ENCODE measurements at regions not wholly inside any gene's neighbourhood (a gene's known extent, or its start where the extent isn't known, plus 50 kb on each side); places are given as distances from the start of the nearest gene placed in this dataset.

DNA sequence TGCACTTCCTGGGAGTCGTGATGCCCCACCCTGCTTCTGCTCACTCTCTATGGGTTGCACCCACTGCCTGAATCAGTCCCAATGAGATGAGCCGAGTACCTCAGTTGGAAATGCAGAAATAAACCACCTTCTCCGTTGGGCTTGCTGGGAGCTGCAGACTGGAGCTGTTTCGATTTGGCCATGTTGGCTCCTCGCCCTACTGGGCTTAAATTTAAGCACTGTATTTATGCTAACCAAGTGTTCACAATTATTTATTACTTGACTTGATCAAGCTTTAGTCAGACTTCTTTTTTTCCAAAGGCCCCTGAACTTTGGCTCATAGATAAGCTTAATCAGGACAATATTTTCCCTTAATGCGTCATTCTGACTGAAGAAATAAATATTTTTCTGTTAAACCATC lies 1072.4 kb upstream of the CDH9 start:
- Histone ChIP-seq H3K79me2 (ENCODE audit: control insufficient read depth in 1 of 2, insufficient read depth in 2 of 2, low read length in 2 of 2) (no peaks in the 10 kb centered on the region), H3K36me3 (ENCODE audit: control insufficient read depth in 2 of 4, insufficient read depth in 4 of 4, low read length in 3 of 4) (no peaks in the 10 kb centered on the region), H3K27ac (ENCODE audit: low read depth, low read length) (no peak overlapping the region), H3K4me2 (ENCODE audit: insufficient read depth in 1 of 2, low read depth in 2 of 2, low read length in 2 of 2) (no peak overlapping the region), H2BK12ac (ENCODE audit: low read depth, low read length) (no peak overlapping the region), H3K56ac (replicated peaks; ENCODE audit: insufficient read length, low read depth, low read length) (no peak overlapping the region), H3K27me3 (replicated peaks in 1 of 4; ENCODE audit: control insufficient read depth in 3 of 4, extremely low read depth in 1 of 4, insufficient read depth in 3 of 4, low read length in 3 of 4) (no peaks in the 10 kb centered on the region), H3K79me1 (ENCODE audit: low read depth, low read length) (no peaks in the 10 kb centered on the region), H2BK15ac (ENCODE audit: low read length) (no peak overlapping the region), H2BK120ac (replicated peaks; ENCODE audit: low read depth, low read length) (no peak overlapping the region), H2AFZ (ENCODE audit: low read length) (peak overlapping the region; percentile 62; the same call in 1 of the 2 replicates), H2BK5ac (ENCODE audit: low read depth, low read length) (no peak overlapping the region), H3K23me2 (ENCODE audit: low read depth, low read length) (no peaks in the 10 kb centered on the region), H3K18ac (ENCODE audit: extremely low read depth, low read length) (no peak overlapping the region), H3K9ac (replicated peaks in 1 of 4; ENCODE audit: extremely low read depth in 1 of 4, low read depth in 3 of 4, low read length in 3 of 4) (no peak overlapping the region), H3K9me3 (ENCODE audit: insufficient read depth in 2 of 2, low read depth in 1 of 2, low read length in 1 of 2) (no peaks in the 10 kb centered on the region), H4K5ac (ENCODE audit: insufficient read length, low read depth, low read length) (no peak overlapping the region), H3K4me3 (ENCODE audit: extremely low read depth in 1 of 4, insufficient read depth in 2 of 4, low read depth in 3 of 4, low read length in 4 of 4) (no peak overlapping the region), H3K4me1 (replicated peaks in 1 of 4; ENCODE audit: control insufficient read depth in 3 of 4, insufficient read depth in 4 of 4, low read length in 3 of 4) (no peaks in the 10 kb centered on the region), H2BK20ac (ENCODE audit: low read length) (no peak overlapping the region), H4K8ac (ENCODE audit: extremely low read depth, insufficient read depth, low read length) (no peak overlapping the region), H2AK5ac (ENCODE audit: low read depth, low read length) (no peak overlapping the region), H3K4ac (replicated peaks; ENCODE audit: insufficient read length, low read depth, low read length) (no peak overlapping the region), H3K23ac (ENCODE audit: insufficient read length) (no peak overlapping the region), H4K91ac (replicated peaks; ENCODE audit: insufficient read length, low read length) (no peak overlapping the region), H3K14ac (ENCODE audit: insufficient read length) (no peak overlapping the region), H4K20me1 (replicated peaks in 1 of 2; ENCODE audit: control insufficient read depth in 1 of 2, insufficient read depth in 2 of 2, low read length in 2 of 2) (no peaks in the 10 kb centered on the region)
- CTCF ChIA-PET (ENCODE audit: partially characterized antibody): no interaction called here
- FAIRE-seq: no peak
- POLR2A ChIA-PET (ENCODE audit: partially characterized antibody): no interaction called here
- WGBS, 2 experiments (ENCODE audit: extremely low coverage in 1 of 2, insufficient coverage in 1 of 2, insufficient read length in 1 of 2, insufficient replicate concordance in 2 of 2, low coverage in 1 of 2, low lambda C conversion rate in 2 of 2, missing lambda C conversion rate in 1 of 2): 96% methylated on average over 6 of the region's 6 CpGs; no CpG with 5 or more reads in 1 of the 2 experiments
- DNase-seq (ENCODE audit: low read depth in 1 of 2, low spot score in 2 of 2): no peak
- TF ChIP-seq MAX (IDR thresholded peaks at IDR 0.05) (no peak), POLR2AphosphoS5 (IDR thresholded peaks at IDR 0.05; ENCODE audit: low read depth, low read length) (no peak), NANOG (IDR thresholded peaks at IDR 0.05; ENCODE audit: insufficient read depth, low read depth, low read length, poor library complexity, severe bottlenecking) (no peak)

Measured in H1 (cell line).